HG03095 (cell line): ENCODE measurements at regions not wholly inside any gene's neighbourhood (a gene's known extent, or its start where the extent isn't known, plus 50 kb on each side); places are given as distances from the start of the nearest gene placed in this dataset.

Experiments
- ATAC-seq: cut with Tn5 transposase; IDR thresholded peaks from one replicate; pipeline ENCODE4 v1.9.1; 2021; ENCODE audit warnings: moderate library complexity; ENCODE audit not compliant: unreplicated experiment

DNA sequence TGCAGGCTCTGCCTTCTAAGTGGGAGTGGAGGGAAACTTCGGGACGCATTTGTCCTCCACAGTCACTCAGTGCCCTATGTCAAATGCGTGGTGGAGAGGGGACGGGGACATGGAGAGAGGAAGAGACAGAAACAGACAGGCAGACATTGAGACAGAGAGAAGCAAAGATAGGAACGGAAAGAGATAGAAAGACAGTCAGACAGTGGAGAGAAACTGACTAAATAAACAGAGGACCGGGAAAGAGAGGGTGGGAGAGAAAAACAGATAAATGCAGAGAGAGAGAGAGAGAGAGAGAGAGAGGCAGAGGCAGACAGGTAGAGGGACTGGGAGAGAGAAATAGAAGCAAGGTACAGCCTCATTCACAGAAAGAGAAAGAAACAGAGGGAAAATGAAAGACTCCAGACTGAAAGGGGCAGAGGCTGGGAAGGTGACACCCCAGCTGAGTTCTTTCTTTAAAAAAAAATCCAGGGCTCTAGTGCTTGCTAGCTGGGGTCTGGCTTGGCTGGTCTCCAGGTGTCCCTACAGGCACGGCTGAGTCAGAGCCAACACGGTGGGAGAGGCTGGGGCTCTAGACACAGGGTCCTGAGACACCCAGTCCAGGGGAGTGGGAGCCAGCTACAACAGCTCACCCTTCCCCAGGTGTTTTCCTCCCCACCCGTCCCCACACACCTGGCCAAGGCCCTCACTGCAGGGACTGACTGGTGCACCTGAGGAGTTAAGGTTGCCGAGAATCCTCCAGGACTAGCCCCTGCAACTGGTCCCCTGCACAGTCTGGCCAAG is 506.1 kb upstream of the PROK2 start:
- no peak for ATAC-seq

DNA sequence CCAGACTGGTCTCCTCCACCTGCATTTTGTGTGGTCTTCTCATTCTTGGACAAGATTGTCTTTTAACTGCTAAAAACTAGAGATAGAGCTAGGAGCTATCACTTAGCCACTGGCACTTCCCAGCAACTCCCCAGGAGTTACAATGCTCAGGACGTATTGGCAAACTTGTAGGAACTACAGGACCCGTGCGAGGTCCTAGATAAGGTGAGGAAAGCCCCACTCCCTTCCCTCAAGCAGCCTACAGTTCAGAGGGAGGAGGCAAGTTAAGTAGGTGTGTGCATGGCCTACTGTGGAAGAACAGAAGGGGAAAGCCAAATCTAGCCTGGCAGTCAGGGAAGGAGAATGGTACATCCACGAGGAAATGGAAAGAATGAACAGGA is 504.7 kb upstream of the PROK2 start:
- ATAC-seq, result no peak

DNA sequence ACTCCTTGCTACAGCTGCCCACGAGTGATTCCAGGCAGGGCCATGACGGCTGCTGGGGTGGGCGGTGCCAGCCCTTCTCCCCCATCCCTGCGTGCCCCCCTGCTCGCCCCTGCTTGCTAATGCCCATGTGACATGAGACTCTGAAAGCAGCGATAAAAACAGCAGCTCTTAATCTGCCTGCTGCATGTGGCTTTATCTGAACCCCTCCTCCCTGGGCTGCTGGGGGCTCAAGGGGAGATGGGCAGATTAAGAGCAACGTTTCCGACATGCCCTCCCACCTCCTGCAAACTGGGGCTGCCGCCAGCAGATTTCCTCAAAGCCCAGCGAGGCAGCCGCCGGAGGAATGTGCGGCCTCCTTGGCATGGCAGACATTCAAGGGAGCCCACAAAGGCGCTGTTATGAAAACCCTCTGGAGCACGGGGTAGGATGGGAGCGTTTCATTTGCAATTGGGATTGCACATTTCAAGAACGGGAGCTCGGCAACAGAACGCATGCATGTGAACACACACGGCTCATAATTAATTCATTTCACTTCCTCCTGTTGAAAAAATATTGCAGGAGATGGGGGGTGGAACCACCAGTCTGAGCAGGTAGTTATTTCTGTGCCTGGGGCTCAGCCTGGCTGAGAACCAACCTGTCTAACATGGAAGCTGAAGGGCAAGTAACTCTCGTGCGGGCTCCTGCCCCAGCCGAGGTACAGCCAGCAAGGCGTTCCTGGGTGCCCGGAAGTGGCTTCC is 504.2 kb upstream of the PROK2 start:
- ATAC-seq, result no peak

DNA sequence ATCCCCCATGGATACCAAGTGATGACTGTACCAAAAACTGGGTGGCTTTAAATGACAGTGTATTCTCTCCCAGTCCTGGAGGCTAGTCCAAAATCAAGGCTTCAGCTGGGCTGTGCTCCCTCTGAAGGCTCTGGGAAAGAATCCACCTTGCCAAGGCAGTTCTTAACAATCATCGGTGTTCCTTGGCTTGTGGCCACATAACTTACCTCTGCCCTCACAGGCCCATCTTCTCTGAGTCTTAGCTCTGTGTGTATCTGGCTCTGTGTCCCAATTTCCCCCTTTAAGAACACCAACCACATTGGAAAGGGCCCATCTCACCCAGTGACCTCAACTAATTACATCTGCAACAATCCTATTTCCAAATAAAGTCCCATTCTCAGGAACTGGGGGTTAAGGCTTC is 503.0 kb upstream of the PROK2 start:
- ATAC-seq, result no peak

DNA sequence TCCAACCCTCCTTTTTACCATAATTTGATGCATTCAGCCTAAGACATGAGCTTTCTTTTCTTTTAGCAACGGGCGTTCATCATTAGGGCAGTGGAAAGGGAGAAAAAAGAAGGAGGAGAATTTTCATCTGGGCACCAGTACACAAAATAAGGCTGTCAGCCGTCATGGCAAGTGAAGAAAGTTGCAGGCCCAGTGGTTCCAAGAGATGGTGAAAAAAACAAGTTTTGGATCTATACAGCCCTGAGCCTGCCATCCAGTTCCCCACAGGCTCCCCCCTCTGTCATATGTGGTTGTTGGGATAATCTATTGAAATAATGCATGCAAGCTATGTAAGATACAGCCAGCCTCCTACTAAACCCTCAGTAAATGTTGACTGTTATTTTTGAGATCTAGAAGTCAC is 500.6 kb upstream of the PROK2 start:
- no peak for ATAC-seq

GRCh38 chr3:72284471-72284870 is 499.5 kb upstream of the PROK2 start:
- no peak for ATAC-seq

- ATAC-seq, result no peak
These were observed 498.0 kb upstream of the PROK2 start for GRCh38 chr3:72282918-72283317.

DNA sequence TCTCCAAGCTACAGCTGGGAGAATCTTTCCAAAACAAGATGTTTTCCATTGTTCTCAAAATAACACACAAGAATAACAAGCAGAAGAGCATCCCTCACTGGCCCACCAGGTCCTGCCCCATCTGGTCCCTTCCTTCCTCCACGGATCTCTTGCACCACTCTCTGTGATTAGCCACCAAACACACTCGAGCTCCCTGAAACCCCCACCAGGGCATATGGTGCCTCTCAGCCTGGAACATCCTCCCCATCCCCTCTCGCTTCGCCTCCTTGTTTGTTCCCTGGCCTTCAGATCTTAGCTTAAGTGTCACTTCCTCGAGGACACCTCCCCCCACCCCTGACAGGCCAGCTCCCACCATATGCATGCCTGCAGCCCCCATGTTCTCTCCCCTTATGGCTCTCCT is 496.6 kb upstream of the PROK2 start:
- no peak for ATAC-seq

- no peak for ATAC-seq
These were observed 495.9 kb upstream of the PROK2 start for GRCh38 chr3:72280876-72281275.

DNA sequence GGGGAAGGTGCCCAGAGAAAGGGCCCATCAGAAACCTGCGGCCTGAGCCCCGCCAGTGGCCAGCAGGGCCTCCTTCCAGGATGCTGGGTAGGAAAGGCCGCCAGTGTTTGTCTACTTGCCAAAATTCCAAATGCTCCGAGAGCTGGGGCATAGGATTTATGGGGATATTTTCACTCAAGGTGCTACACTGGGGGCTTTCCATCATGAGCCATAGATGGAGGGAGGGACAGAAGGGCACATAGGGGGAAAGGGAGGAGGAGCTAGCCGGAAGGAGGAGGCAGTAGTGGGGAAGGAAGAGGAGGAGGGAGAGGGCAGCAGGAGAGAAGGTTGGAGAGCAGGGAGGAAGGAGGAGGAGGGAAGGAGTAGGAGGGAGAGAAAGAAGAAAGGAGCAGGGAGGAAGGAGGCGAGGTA is 494.7 kb upstream of the PROK2 start:
- no peak for ATAC-seq

GRCh38 chr3:72279068-72279604 is 494.2 kb upstream of the PROK2 start:
- ATAC-seq, result no peak

- no peak for ATAC-seq
These were observed 493.6 kb upstream of the PROK2 start for GRCh38 chr3:72278349-72279067.

DNA sequence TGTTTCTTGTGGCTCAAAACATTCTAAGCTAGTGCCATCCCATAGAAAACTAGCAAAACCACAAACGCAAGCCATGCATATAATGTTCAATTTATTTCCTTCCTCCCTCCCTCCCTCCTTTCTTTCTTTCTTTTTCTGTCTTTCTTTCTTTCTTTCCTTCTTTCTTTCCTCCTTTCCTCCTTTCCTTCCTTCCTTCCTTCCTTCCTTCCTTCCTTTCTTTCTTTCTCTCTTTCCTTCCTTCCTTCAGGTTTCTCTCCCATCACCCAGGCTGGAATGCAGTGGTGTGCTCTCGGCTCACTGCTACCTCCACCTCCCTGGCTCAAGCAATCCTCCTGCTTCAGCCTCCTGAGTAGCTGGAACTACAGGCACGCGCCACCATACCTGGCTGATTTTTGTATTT is 492.8 kb upstream of the PROK2 start:
- ATAC-seq, result no peak

GRCh38 chr3:72276806-72277205 is 491.9 kb upstream of the PROK2 start:
- no peak for ATAC-seq

DNA sequence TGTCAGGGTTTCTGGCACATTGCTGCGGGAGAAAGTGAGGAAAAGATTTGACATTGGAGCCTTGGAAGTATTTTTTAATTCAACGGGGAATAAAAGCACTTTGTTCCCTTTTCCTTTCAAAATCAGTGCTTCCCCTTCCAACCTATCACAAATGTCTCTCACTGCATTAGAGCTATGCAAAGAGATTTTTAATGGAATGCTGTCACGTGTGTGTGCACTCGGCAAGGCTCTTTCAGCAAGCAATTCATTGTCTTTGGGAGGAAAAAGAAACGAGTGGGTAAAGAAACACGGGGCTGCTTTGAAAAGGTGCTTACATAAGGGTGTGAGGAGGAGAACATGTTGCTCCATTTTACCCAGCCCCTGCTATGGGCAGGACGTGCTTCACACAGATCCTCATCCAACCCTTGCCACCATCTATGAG is 490.4 kb upstream of the PROK2 start:
- ATAC-seq, result no peak

GRCh38 chr3:72274493-72275330 is 489.8 kb upstream of the PROK2 start:
- ATAC-seq, result no peak

GRCh38 chr3:72273615-72274014 is 488.7 kb upstream of the PROK2 start:
- no peak for ATAC-seq

GRCh38 chr3:72272356-72272755 is 487.4 kb upstream of the PROK2 start:
- ATAC-seq, result no peak

DNA sequence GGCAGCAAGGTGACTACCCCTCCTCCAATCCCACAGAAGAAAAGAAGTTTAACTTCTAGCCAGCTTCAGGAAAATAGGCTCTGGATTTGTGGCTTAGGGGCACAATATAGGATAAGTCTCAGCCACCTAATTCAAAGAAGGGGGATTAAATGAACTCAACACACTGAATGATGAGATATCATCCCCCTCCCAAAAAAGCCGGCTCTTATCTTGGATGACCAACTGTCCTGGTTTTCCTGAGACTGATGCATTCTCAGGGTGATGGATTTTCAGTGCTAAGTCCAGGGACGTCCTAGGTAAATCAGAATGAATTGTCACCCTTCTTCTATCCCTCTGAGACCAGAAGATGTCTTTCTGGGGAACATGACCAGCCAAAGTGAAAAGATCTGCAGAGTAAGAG is 487.0 kb upstream of the PROK2 start:
- no peak for ATAC-seq

DNA sequence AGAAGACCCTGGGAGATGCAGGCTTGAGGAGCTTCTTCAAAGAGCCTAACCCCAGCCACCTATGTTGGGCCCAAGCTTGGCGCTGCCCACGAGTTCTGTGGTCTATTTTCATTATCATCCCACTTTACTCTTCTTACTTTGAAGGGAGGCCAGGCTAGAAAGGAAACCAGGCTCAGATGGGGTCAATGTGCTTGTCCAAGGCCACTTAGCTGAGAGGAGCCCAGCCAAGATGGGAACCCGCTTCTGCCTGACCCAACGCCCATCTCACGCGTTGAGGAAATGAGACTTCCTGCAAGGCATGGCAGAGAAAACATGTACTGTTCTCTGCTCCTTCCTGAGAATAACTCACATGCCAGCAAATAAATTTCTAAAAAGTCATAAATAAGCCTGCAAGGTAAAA is 486.3 kb upstream of the PROK2 start:
- no peak for ATAC-seq

GRCh38 chr3:72270730-72271129 is 485.8 kb upstream of the PROK2 start:
- no peak for ATAC-seq
